Stimulated activated memory B cell treated with anti-CD40 and anti-IgM and Interleukin-4, amounts not matched to agents 10 μg/mL and 1 μg/mL and 100 μg/mL, for 72 hours (primary cell): ENCODE measurements at regions not wholly inside any gene's neighbourhood (a gene's known extent, or its start where the extent isn't known, plus 50 kb on each side); places are given as distances from the start of the nearest gene placed in this dataset.
A peak's percentile ranks its signal among the peaks of the same experiment; 100 is the strongest.

Source experiments
- ATAC-seq: fragments of 150-1000 bp; cut with Tn5 transposase; 2 replicates; pipeline ENCODE4 v1.10.0; 2021
- H3K27ac Mint-ChIP-seq: one replicate; pipeline ENCODE4 v1.8.0; 2022; ENCODE audit warnings: mild to moderate bottlenecking, mixed read lengths
- H3K27me3 Mint-ChIP-seq: one replicate; pipeline ENCODE4 v1.8.0; 2022; ENCODE audit warnings: mixed read lengths
- H3K36me3 Mint-ChIP-seq: one replicate; pipeline ENCODE4 v1.8.0; 2022; ENCODE audit warnings: mixed read lengths
- H3K4me1 Mint-ChIP-seq: one replicate; pipeline ENCODE4 v1.8.0; 2022; ENCODE audit warnings: mixed read lengths
- H3K4me3 Mint-ChIP-seq: one replicate; pipeline ENCODE4 v1.8.0; 2022; ENCODE audit warnings: mild to moderate bottlenecking, moderate library complexity, mixed read lengths
- H3K9me3 Mint-ChIP-seq: one replicate; pipeline ENCODE4 v1.8.0; 2022; ENCODE audit warnings: mixed read lengths

GRCh38 chr3:18246336-18247060, 178.6 kb downstream of the SATB1 start:
- H3K4me1 Mint-ChIP-seq: no peaks in the 10 kb centered on the region
- H3K27me3 Mint-ChIP-seq: peaks cover 9% of the 10 kb centered on the region
- H3K9me3 Mint-ChIP-seq: no peaks in the 10 kb centered on the region
- no peak for ATAC-seq
- H3K4me3 Mint-ChIP-seq: no peak overlapping the region
- H3K27ac Mint-ChIP-seq: no peak overlapping the region
- no peaks in the 10 kb centered on the region for H3K36me3 Mint-ChIP-seq

GRCh38 chr3:18245721-18246120, 179.4 kb downstream of the SATB1 start:
- peak; percentile 55 for ATAC-seq
- H3K27me3 Mint-ChIP-seq: peaks cover 9% of the 10 kb centered on the region
- H3K4me3 Mint-ChIP-seq: no peak overlapping the region
- H3K36me3 Mint-ChIP-seq: no peaks in the 10 kb centered on the region
- H3K9me3 Mint-ChIP-seq: no peaks in the 10 kb centered on the region
- no peaks in the 10 kb centered on the region for H3K4me1 Mint-ChIP-seq
- H3K27ac Mint-ChIP-seq: no peak overlapping the region

GRCh38 chr3:18241837-18242236, 183.3 kb downstream of the SATB1 start:
- no peaks in the 10 kb centered on the region for H3K9me3 Mint-ChIP-seq
- H3K4me3 Mint-ChIP-seq: no peak overlapping the region
- no peaks in the 10 kb centered on the region for H3K4me1 Mint-ChIP-seq
- no peaks in the 10 kb centered on the region for H3K36me3 Mint-ChIP-seq
- no peak overlapping the region for H3K27ac Mint-ChIP-seq
- ATAC-seq: no peak
- H3K27me3 Mint-ChIP-seq: peaks cover 9% of the 10 kb centered on the region

- Mint-ChIP-seq H3K4me3 (no peak overlapping the region), H3K4me1 (no peaks in the 10 kb centered on the region), H3K9me3 (no peaks in the 10 kb centered on the region), H3K36me3 (no peaks in the 10 kb centered on the region), H3K27me3 (peaks cover 9% of the 10 kb centered on the region), H3K27ac (no peak overlapping the region)
- ATAC-seq: no peak
Measured at GRCh38 chr3:18239674-18240073, 185.5 kb downstream of the SATB1 start.

GRCh38 chr3:18238746-18239331, 186.3 kb downstream of the SATB1 start:
- no peak overlapping the region for H3K4me3 Mint-ChIP-seq
- peaks cover 15% of the 10 kb centered on the region for H3K27me3 Mint-ChIP-seq
- H3K36me3 Mint-ChIP-seq: no peaks in the 10 kb centered on the region
- no peaks in the 10 kb centered on the region for H3K4me1 Mint-ChIP-seq
- no peaks in the 10 kb centered on the region for H3K9me3 Mint-ChIP-seq
- ATAC-seq: no peak
- no peak overlapping the region for H3K27ac Mint-ChIP-seq

GRCh38 chr3:18238332-18238731, 186.8 kb downstream of the SATB1 start:
- H3K27me3 Mint-ChIP-seq: peaks cover 15% of the 10 kb centered on the region
- no peaks in the 10 kb centered on the region for H3K9me3 Mint-ChIP-seq
- H3K4me1 Mint-ChIP-seq: no peaks in the 10 kb centered on the region
- no peak overlapping the region for H3K27ac Mint-ChIP-seq
- H3K36me3 Mint-ChIP-seq: no peaks in the 10 kb centered on the region
- no peak overlapping the region for H3K4me3 Mint-ChIP-seq
- ATAC-seq: no peak

GRCh38 chr3:18237251-18238005, 187.7 kb downstream of the SATB1 start:
- H3K4me1 Mint-ChIP-seq: no peaks in the 10 kb centered on the region
- H3K9me3 Mint-ChIP-seq: no peaks in the 10 kb centered on the region
- no peaks in the 10 kb centered on the region for H3K36me3 Mint-ChIP-seq
- no peak overlapping the region for H3K27ac Mint-ChIP-seq
- H3K4me3 Mint-ChIP-seq: no peak overlapping the region
- peak; percentile 84 for ATAC-seq
- peaks cover 19% of the 10 kb centered on the region for H3K27me3 Mint-ChIP-seq

GRCh38 chr3:18236726-18237125, 188.4 kb downstream of the SATB1 start:
- peaks cover 19% of the 10 kb centered on the region for H3K27me3 Mint-ChIP-seq
- no peaks in the 10 kb centered on the region for H3K36me3 Mint-ChIP-seq
- no peak overlapping the region for H3K27ac Mint-ChIP-seq
- H3K9me3 Mint-ChIP-seq: no peaks in the 10 kb centered on the region
- H3K4me3 Mint-ChIP-seq: no peak overlapping the region
- no peaks in the 10 kb centered on the region for H3K4me1 Mint-ChIP-seq
- no peak for ATAC-seq

- H3K4me3 Mint-ChIP-seq: no peak overlapping the region
- ATAC-seq: no peak
- H3K36me3 Mint-ChIP-seq: no peaks in the 10 kb centered on the region
- no peaks in the 10 kb centered on the region for H3K4me1 Mint-ChIP-seq
- H3K27me3 Mint-ChIP-seq: peaks cover 19% of the 10 kb centered on the region
- no peaks in the 10 kb centered on the region for H3K9me3 Mint-ChIP-seq
- no peak overlapping the region for H3K27ac Mint-ChIP-seq
Measured at GRCh38 chr3:18234717-18235335, 190.3 kb downstream of the SATB1 start.

- Mint-ChIP-seq H3K36me3 (no peaks in the 10 kb centered on the region), H3K27me3 (peaks cover 19% of the 10 kb centered on the region), H3K27ac (no peak overlapping the region), H3K9me3 (no peaks in the 10 kb centered on the region), H3K4me3 (no peak overlapping the region), H3K4me1 (no peaks in the 10 kb centered on the region)
- no peak for ATAC-seq
Measured at GRCh38 chr3:18233987-18234716, 191.0 kb downstream of the SATB1 start.

- H3K27ac Mint-ChIP-seq: no peak overlapping the region
- H3K4me3 Mint-ChIP-seq: no peak overlapping the region
- H3K27me3 Mint-ChIP-seq: peaks cover 19% of the 10 kb centered on the region
- H3K36me3 Mint-ChIP-seq: no peaks in the 10 kb centered on the region
- H3K9me3 Mint-ChIP-seq: no peaks in the 10 kb centered on the region
- peaks cover 9% of the 10 kb centered on the region for H3K4me1 Mint-ChIP-seq
- ATAC-seq: no peak
Measured at GRCh38 chr3:18232317-18232716, 192.8 kb downstream of the SATB1 start.

- Mint-ChIP-seq H3K27me3 (peaks cover 5% of the 10 kb centered on the region), H3K9me3 (no peaks in the 10 kb centered on the region), H3K4me3 (no peak overlapping the region), H3K27ac (no peak overlapping the region), H3K36me3 (no peaks in the 10 kb centered on the region), H3K4me1 (peaks cover 38% of the 10 kb centered on the region)
- ATAC-seq: no peak
Measured at GRCh38 chr3:18228060-18228459, 197.1 kb downstream of the SATB1 start.

GRCh38 chr3:18225709-18226108, 199.4 kb downstream of the SATB1 start:
- Mint-ChIP-seq H3K27ac (no peak overlapping the region), H3K4me1 (peaks cover 46% of the 10 kb centered on the region), H3K4me3 (no peak overlapping the region), H3K9me3 (no peaks in the 10 kb centered on the region), H3K27me3 (no peaks in the 10 kb centered on the region), H3K36me3 (no peaks in the 10 kb centered on the region)
- ATAC-seq: no peak

GRCh38 chr3:18224426-18224825, 200.7 kb downstream of the SATB1 start:
- no peaks in the 10 kb centered on the region for H3K9me3 Mint-ChIP-seq
- peaks cover 51% of the 10 kb centered on the region for H3K4me1 Mint-ChIP-seq
- peak overlapping the region; percentile 55 for H3K27ac Mint-ChIP-seq
- H3K4me3 Mint-ChIP-seq: peak overlapping the region; percentile 55
- no peaks in the 10 kb centered on the region for H3K36me3 Mint-ChIP-seq
- ATAC-seq: no peak
- H3K27me3 Mint-ChIP-seq: no peaks in the 10 kb centered on the region

GRCh38 chr3:18223974-18224373, 201.2 kb downstream of the SATB1 start:
- peak overlapping the region; percentile 55 for H3K4me3 Mint-ChIP-seq
- peak; percentile 63 for ATAC-seq
- H3K36me3 Mint-ChIP-seq: no peaks in the 10 kb centered on the region
- H3K9me3 Mint-ChIP-seq: no peaks in the 10 kb centered on the region
- peak overlapping the region; percentile 55 for H3K27ac Mint-ChIP-seq
- H3K4me1 Mint-ChIP-seq: peaks cover 51% of the 10 kb centered on the region
- H3K27me3 Mint-ChIP-seq: no peaks in the 10 kb centered on the region
